Endothelial cell of umbilical vein (primary cell): ENCODE measurements at regions not wholly inside any gene's neighbourhood (a gene's known extent, or its start where the extent isn't known, plus 50 kb on each side); places are given as distances from the start of the nearest gene placed in this dataset.

Experiments used
- BruUV-seq: library from RNA; stranded (reverse); fragments of 400-500 nt; replicated peaks from 2 replicates; lab custom pipeline; 2021; lab: Mats Ljungman, UMichigan
- CTCF ChIA-PET: fragments of 300-600, 350-600 bp; sonication (Branson Sonifier 250); formaldehyde crosslinking; loops from one replicate; lab custom pipeline; 2021; ENCODE audit warnings: antibody characterized with exemption, inconsistent platforms; lab: Charles Lee
- POLR2A ChIA-PET: fragments of 300-600, 350-600 bp; sonication (Branson Sonifier 250); formaldehyde crosslinking; loops from one replicate; lab custom pipeline; 2021; ENCODE audit warnings: antibody characterized with exemption, inconsistent platforms; lab: Charles Lee
- DNase-seq: peaks from one replicate; pipeline ENCODE4 v3.0.0-alpha.2; 2011; ENCODE audit warnings: low read depth, low spot score
- FAIRE-seq: peaks from 2 replicates; lab custom pipeline; 2011; peaks lifted over from hg19 to GRCh38; lab: Jason Lieb, UNC
- H2AFZ ChIP-seq: 2 replicates; pipeline ENCODE4 v1.6.0; 2012; ENCODE audit warnings: low read depth, low read length, control low read depth, inconsistent platforms
- H3K27ac ChIP-seq: 2 replicates; pipeline ENCODE4 v1.5.1; 2011; ENCODE audit warnings: low read depth, mild to moderate bottlenecking, control low read depth, low read length, moderate library complexity; ENCODE audit not compliant: insufficient read depth
- H3K27me3 ChIP-seq, 2 experiments: 2 replicates each; pipeline versions ENCODE4 v1.6.0 to v1.6.1; 2011; ENCODE audit warnings: low read length in 2 of 2, mixed read lengths in 1 of 2; ENCODE audit not compliant: control insufficient read depth in 2 of 2, insufficient read depth in 2 of 2
- H3K36me3 ChIP-seq, 2 experiments: 2 replicates in 1 of 2; 3 replicates in 1 of 2; pipeline ENCODE4 v1.5.1; 2011; ENCODE audit warnings: low read length in 2 of 2, mild to moderate bottlenecking in 1 of 2, moderate library complexity in 1 of 2; ENCODE audit not compliant: control insufficient read depth in 2 of 2, insufficient read depth in 2 of 2; ENCODE audit errors: extremely low read depth in 1 of 2
- H3K4me1 ChIP-seq: 3 replicates; pipeline ENCODE4 v1.5.1; 2011; ENCODE audit warnings: mild to moderate bottlenecking, low read length; ENCODE audit not compliant: control insufficient read depth, insufficient read depth; ENCODE audit errors: extremely low read depth
- H3K4me2 ChIP-seq: 2 replicates; pipeline ENCODE4 v1.6.1; 2011; ENCODE audit warnings: low read length, control low read depth, mixed read lengths; ENCODE audit not compliant: insufficient read depth
- H3K4me3 ChIP-seq, 3 experiments: fragments of 200-600 bp in 1 of 3; sonication (generic), shearing (Covaris generic) in 1 of 3; replicated peaks in 1 of 3; 2 replicates each; pipeline ENCODE4 v1.5.1; 2011 to 2016; ENCODE audit warnings: control low read depth in 3 of 3, low read length in 3 of 3, mild to moderate bottlenecking in 2 of 3, inconsistent platforms in 1 of 3, low read depth in 1 of 3, moderate library complexity in 1 of 3; ENCODE audit not compliant: insufficient read depth in 1 of 3
- H3K79me2 ChIP-seq: 2 replicates; pipeline ENCODE4 v1.6.0; 2012; ENCODE audit warnings: low read length, inconsistent platforms; ENCODE audit not compliant: control insufficient read depth, insufficient read depth
- H3K9ac ChIP-seq: replicated peaks from 2 replicates; pipeline ENCODE3; 2011; ENCODE audit warnings: low read length, control low read depth; ENCODE audit not compliant: insufficient read depth; ENCODE audit errors: extremely low read depth
- H3K9me1 ChIP-seq: replicated peaks from 3 replicates; pipeline ENCODE4 v1.6.0; 2011; ENCODE audit warnings: mild to moderate bottlenecking, low read length; ENCODE audit not compliant: control insufficient read depth, insufficient read depth; ENCODE audit errors: extremely low read depth
- H3K9me3 ChIP-seq: replicated peaks from 2 replicates; pipeline ENCODE4 v1.5.1; 2012; ENCODE audit warnings: low read length, inconsistent platforms; ENCODE audit not compliant: control insufficient read depth, insufficient read depth
- H4K20me1 ChIP-seq: replicated peaks from 2 replicates; pipeline ENCODE3; 2011; ENCODE audit warnings: mild to moderate bottlenecking, low read length; ENCODE audit not compliant: control insufficient read depth, insufficient read depth; ENCODE audit errors: extremely low read depth
- EZH2 ChIP-seq: IDR thresholded peaks from 2 replicates; pipeline ENCODE4 v1.6.1; 2012; ENCODE audit warnings: borderline replicate concordance, low read depth, mild to moderate bottlenecking, moderate library complexity, low read length, inconsistent platforms; ENCODE audit not compliant: severe bottlenecking
- FOS ChIP-seq: IDR thresholded peaks from 2 replicates; pipeline ENCODE4 v1.6.1; 2011; ENCODE audit warnings: mild to moderate bottlenecking, low read length, moderate library complexity, borderline replicate concordance; ENCODE audit not compliant: insufficient read depth
- JUN ChIP-seq: IDR thresholded peaks from 2 replicates; pipeline ENCODE4 v1.6.1; 2011; ENCODE audit warnings: borderline replicate concordance, low read depth; ENCODE audit not compliant: insufficient read length, insufficient read depth
- MYC ChIP-seq: IDR thresholded peaks from one replicate; pipeline ENCODE4 v1.6.1; 2011; ENCODE audit warnings: mild to moderate bottlenecking, low read depth, low read length
- POLR2A ChIP-seq: IDR thresholded peaks from 2 replicates; pipeline ENCODE4 v1.6.1; 2012; ENCODE audit warnings: low read depth, mild to moderate bottlenecking, control low read depth, low read length
- POLR2AphosphoS5 ChIP-seq: IDR thresholded peaks from 2 replicates; pipeline ENCODE4 v1.6.1; 2012; ENCODE audit warnings: low read depth, mild to moderate bottlenecking, control low read depth, low read length, moderate library complexity; ENCODE audit not compliant: insufficient read depth
- dilution Hi-C: fragments of 300-500 bp; cut with MboI; formaldehyde crosslinking; loops from one replicate; pipeline ENCODE4 v1.15.0; 2019; ENCODE audit warnings: low sequenced_read_pairs; ENCODE audit not compliant: extremely low pct_ligation_motif_present
- intact Hi-C: fragments of 100-400 bp; cut with micrococcal nuclease; formaldehyde crosslinking; loops from one replicate; pipeline ENCODE4 v1.10.0; 2022
- TF ChIP-seq, protein P1 (sequence below), 2 donors: IDR thresholded peaks; 1 replicate in 1 of 2; 2 replicates in 1 of 2; pipeline ENCODE4 v1.5.1; 2011; ENCODE audit warnings: low read length in 2 of 2, mild to moderate bottlenecking in 2 of 2, moderate library complexity in 2 of 2, control low read depth in 1 of 2, inconsistent platforms in 1 of 2, low read depth in 1 of 2; ENCODE audit not compliant: insufficient read depth in 1 of 2; ENCODE audit errors: extremely low read depth in 1 of 2
- TF ChIP-seq, protein P2 (sequence below): IDR thresholded peaks from 2 replicates; pipeline ENCODE4 v1.6.1; 2011; ENCODE audit not compliant: insufficient read depth, insufficient read length

DNA sequence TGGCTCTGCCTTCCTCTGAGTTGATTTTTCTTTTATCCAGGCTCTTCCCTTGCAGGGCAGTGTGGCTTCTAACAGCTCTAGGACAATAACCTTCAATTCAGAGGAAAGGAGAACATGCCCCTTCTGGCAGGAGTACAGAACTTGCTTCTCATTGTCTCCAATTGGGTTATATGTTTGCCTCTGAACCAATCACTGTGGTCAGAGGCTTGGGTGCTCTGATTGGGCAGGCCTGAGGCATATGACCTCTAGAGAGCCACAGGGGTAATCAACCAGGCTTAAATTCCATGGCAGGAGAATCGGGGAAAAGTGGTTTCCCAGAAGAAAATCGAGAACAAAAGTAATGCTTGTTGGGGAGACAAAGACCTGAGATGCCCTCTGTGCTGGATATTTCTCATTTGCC lies 240.0 kb downstream of the REEP3 start:
- no peak for TF ChIP-seq EZH2
- TF ChIP-seq POLR2AphosphoS5 = no peak
- TF ChIP-seq, protein P1, sequence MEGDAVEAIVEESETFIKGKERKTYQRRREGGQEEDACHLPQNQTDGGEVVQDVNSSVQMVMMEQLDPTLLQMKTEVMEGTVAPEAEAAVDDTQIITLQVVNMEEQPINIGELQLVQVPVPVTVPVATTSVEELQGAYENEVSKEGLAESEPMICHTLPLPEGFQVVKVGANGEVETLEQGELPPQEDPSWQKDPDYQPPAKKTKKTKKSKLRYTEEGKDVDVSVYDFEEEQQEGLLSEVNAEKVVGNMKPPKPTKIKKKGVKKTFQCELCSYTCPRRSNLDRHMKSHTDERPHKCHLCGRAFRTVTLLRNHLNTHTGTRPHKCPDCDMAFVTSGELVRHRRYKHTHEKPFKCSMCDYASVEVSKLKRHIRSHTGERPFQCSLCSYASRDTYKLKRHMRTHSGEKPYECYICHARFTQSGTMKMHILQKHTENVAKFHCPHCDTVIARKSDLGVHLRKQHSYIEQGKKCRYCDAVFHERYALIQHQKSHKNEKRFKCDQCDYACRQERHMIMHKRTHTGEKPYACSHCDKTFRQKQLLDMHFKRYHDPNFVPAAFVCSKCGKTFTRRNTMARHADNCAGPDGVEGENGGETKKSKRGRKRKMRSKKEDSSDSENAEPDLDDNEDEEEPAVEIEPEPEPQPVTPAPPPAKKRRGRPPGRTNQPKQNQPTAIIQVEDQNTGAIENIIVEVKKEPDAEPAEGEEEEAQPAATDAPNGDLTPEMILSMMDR (IDR thresholded peaks at IDR 0.05; ENCODE audit: extremely low read depth in 1 of 2, insufficient read depth in 1 of 2, low read depth in 1 of 2, low read length in 2 of 2) = no peak
- no peak for TF ChIP-seq JUN
- TF ChIP-seq MYC = no peak
- dilution Hi-C loops (no loop called here), intact Hi-C loops (no loop called here)
- Histone ChIP-seq H3K9ac (no peak overlapping the region), H3K9me1 (no peaks in the 10 kb centered on the region), H3K9me3 (no peaks in the 10 kb centered on the region), H2AFZ (no peak overlapping the region), H3K4me1 (no peaks in the 10 kb centered on the region), H3K79me2 (no peaks in the 10 kb centered on the region), H4K20me1 (no peaks in the 10 kb centered on the region), H3K4me3 (no peak overlapping the region), H3K27ac (no peak overlapping the region), H3K4me2 (no peak overlapping the region), H3K36me3 (no peaks in the 10 kb centered on the region), H3K27me3 (peaks cover 0 to 10% of the 10 kb centered on the region in 2 experiments)
- no peak for DNase-seq
- ChIA-PET POLR2A (no interaction called here), CTCF (interaction anchor here (2.1 kb wide), 1 partner anchor 41 kb away, joined by 7 read pairs; no protein-coding TSS in a partner anchor)
- BruUV-seq = no TSS peak
- FAIRE-seq = no peak

DNA sequence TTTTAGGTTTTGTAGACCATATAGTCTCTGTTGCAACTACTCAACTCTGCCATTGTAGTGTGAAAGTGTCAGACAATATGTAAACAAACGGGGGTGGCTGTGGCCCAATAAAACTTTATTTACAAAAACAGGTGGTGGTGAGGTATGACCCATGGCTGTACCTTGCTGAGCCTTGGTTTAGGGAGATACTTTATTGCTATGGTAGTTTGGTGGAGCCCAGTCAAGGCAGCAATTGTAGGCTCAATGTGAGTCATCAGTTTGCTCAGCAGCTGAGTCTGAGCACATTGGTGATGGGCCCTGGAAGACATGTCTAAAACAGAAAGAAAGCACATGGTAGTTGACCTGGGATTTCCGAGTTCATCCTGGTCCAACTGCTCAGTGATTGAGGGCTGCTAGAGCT lies 242.5 kb downstream of the REEP3 start:
- Histone ChIP-seq H3K36me3 (no peaks in the 10 kb centered on the region), H3K27me3 (peaks cover 0 to 10% of the 10 kb centered on the region in 2 experiments), H3K9me3 (no peaks in the 10 kb centered on the region), H3K4me3 (no peak overlapping the region), H4K20me1 (no peaks in the 10 kb centered on the region), H3K9ac (no peak overlapping the region), H3K9me1 (no peaks in the 10 kb centered on the region), H3K79me2 (no peaks in the 10 kb centered on the region), H3K27ac (no peak overlapping the region), H3K4me1 (no peaks in the 10 kb centered on the region), H2AFZ (no peak overlapping the region), H3K4me2 (no peak overlapping the region)
- FAIRE-seq (no peak), DNase-seq (no peak)
- ChIA-PET CTCF (no interaction called here), POLR2A (no interaction called here)
- TF ChIP-seq, protein P2, sequence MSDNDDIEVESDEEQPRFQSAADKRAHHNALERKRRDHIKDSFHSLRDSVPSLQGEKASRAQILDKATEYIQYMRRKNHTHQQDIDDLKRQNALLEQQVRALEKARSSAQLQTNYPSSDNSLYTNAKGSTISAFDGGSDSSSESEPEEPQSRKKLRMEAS = no peak
- TF ChIP-seq POLR2A (no peak), FOS (peak; percentile 23), EZH2 (no peak)
- dilution Hi-C loops (no loop called here), intact Hi-C loops (no loop called here)
- no TSS peak for BruUV-seq
